Stimulated activated CD8-positive, alpha-beta memory T cell treated with anti-CD3 and anti-CD28 coated beads, Interleukin-2, amount 100 ng/mL, for 1 hour (primary cell): ENCODE measurements at regions not wholly inside any gene's neighbourhood (a gene's known extent, or its start where the extent isn't known, plus 50 kb on each side); places are given as distances from the start of the nearest gene placed in this dataset.
"Not testable (repeated sequence)": the region's sequence is repeated elsewhere in the genome, so short reads cannot be mapped to it uniquely, and the experiment has no call there.

Source experiments
- DNase-seq, 2 donors: peaks; one replicate each; pipeline ENCODE4 v3.0.0-alpha.2; 2020; ENCODE audit warnings: low read depth in 2 of 2

GRCh38 chr15:30833379-30833778 is 70.3 kb upstream of the FAN1 start:
- not testable (repeated sequence) for DNase-seq

GRCh38 chr15:30841639-30842038 is 62.1 kb upstream of the FAN1 start:
- DNase-seq, result not testable (repeated sequence)

- not testable (repeated sequence) for DNase-seq
Measured at GRCh38 chr15:30842798-30843472, 60.8 kb upstream of the FAN1 start.

- DNase-seq, result not testable (repeated sequence)
Measured at GRCh38 chr15:30845536-30845935, 58.2 kb upstream of the FAN1 start.
